ENCODE measurements at regions not wholly inside any gene's neighbourhood (a gene's known extent, or its start where the extent isn't known, plus 50 kb on each side); places are given as distances from the start of the nearest gene placed in this dataset.

- no peak for DNase-seq
Measured at GRCh38 chr1:230010603-230011332, 56.3 kb upstream of the GALNT2 start.

- DNase-seq, result no peak
Measured at GRCh38 chr1:230011333-230012092, 55.5 kb upstream of the GALNT2 start.

- no peak for DNase-seq
Measured at GRCh38 chr1:230012093-230012393, 55.0 kb upstream of the GALNT2 start.

DNA sequence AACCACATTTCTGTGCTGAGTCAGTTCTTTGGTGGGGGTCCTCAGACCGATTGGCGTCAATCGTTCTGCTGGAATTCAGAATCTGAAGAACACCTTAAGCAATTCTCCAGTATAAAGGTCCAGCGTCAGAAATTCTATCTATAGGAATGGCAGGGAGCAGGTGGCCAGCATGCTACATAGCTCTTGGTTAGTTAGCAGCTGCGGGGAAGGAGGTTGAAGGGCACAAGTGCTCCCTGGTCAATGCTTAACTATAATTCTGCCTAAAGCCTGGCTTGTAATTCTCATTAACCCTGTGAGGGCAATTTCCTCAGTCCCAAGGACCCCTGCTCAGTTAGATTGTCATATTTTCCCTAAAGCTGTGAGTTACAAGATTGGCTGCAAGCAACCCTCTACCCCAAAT lies 54.3 kb upstream of the GALNT2 start:
- DNase-seq, result no peak

DNA sequence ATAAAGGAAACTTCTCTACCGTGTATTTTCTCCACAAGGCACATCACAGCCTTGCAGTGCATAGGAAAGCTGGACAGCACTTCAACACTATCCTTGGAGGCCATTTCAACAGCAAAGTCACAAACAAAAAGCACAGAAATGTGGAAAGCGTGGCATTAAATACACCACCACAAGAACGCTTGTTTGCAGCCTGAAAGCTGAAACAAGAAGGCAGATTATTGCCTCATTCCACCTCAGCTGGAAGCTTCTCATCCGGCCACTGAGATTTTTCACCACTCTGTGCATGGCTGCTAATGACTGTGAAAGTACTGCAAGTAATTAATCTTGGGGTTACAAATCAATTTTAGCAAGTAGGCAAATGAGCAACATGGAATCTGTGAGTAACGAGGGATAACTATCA lies 50.9 kb upstream of the GALNT2 start:
- no peak for DNase-seq

Measured in stimulated activated naive CD4-positive, alpha-beta T cell (primary cell).